Astrocyte (in vitro differentiated cells and primary cell): ENCODE measurements at regions not wholly inside any gene's neighbourhood (a gene's known extent, or its start where the extent isn't known, plus 50 kb on each side); places are given as distances from the start of the nearest gene placed in this dataset.

Experiments used
- EZH2 ChIP-seq: IDR thresholded peaks from 2 replicates; pipeline ENCODE4 v1.6.1; 2012; ENCODE audit warnings: mild to moderate bottlenecking, low read length, inconsistent platforms; ENCODE audit not compliant: insufficient read depth
- TF ChIP-seq, protein P1 (sequence below): IDR thresholded peaks from 2 replicates; pipeline ENCODE4 v1.5.1; 2011; ENCODE audit warnings: low read depth, mild to moderate bottlenecking, inconsistent platforms, low read length, moderate library complexity; ENCODE audit not compliant: insufficient read depth

DNA sequence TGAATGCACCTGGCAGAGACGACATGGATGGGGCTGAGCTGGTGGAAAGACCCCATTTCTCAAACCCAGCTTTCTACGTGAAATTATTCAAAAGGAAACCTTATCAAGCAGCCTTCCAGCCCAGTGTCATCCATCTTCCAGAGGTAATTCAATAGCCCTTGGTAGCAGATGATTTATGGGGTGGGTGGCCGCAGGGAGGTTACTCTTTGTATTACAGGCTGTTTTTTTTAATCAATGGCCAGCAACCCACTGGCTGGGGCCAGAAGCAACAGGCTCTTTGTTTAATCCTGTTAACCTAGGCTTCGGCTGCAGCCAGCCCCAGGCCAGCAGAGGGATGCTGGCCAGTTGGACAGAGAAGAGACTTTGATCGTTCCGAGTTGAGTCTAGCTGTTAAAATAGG lies 139.8 kb upstream of the SRRM4 start:
- TF ChIP-seq, protein P1, sequence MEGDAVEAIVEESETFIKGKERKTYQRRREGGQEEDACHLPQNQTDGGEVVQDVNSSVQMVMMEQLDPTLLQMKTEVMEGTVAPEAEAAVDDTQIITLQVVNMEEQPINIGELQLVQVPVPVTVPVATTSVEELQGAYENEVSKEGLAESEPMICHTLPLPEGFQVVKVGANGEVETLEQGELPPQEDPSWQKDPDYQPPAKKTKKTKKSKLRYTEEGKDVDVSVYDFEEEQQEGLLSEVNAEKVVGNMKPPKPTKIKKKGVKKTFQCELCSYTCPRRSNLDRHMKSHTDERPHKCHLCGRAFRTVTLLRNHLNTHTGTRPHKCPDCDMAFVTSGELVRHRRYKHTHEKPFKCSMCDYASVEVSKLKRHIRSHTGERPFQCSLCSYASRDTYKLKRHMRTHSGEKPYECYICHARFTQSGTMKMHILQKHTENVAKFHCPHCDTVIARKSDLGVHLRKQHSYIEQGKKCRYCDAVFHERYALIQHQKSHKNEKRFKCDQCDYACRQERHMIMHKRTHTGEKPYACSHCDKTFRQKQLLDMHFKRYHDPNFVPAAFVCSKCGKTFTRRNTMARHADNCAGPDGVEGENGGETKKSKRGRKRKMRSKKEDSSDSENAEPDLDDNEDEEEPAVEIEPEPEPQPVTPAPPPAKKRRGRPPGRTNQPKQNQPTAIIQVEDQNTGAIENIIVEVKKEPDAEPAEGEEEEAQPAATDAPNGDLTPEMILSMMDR, result no peak
- TF ChIP-seq EZH2, result no peak
